GM18505 (cell line): ENCODE measurements at regions not wholly inside any gene's neighbourhood (a gene's known extent, or its start where the extent isn't known, plus 50 kb on each side); places are given as distances from the start of the nearest gene placed in this dataset.

ENCODE experiments used
- ATAC-seq: cut with Tn5 transposase; IDR thresholded peaks from one replicate; pipeline ENCODE4 v1.9.1; 2021; ENCODE audit not compliant: unreplicated experiment
- POLR2A ChIP-seq: IDR thresholded peaks from 4 replicates; pipeline ENCODE4 v1.6.1; 2011; ENCODE audit warnings: borderline replicate concordance; ENCODE audit not compliant: insufficient read depth, insufficient read length; ENCODE audit errors: extremely low read depth

- TF ChIP-seq POLR2A: no peak
- ATAC-seq: no peak
Observed at GRCh38 chr17:77660524-77660923, 298.0 kb upstream of the TNRC6C start.

GRCh38 chr17:77662833-77663232, 295.7 kb upstream of the TNRC6C start:
- TF ChIP-seq POLR2A: no peak
- ATAC-seq: no peak

- TF ChIP-seq POLR2A: no peak
- ATAC-seq: no peak
Observed at GRCh38 chr17:77664097-77664729, 294.3 kb upstream of the TNRC6C start.

GRCh38 chr17:77665833-77666232, 292.7 kb upstream of the TNRC6C start:
- ATAC-seq: no peak
- TF ChIP-seq POLR2A: no peak

GRCh38 chr17:77666462-77666861, 292.0 kb upstream of the TNRC6C start:
- no peak for TF ChIP-seq POLR2A
- ATAC-seq: no peak

GRCh38 chr17:77666881-77667395, 291.6 kb upstream of the TNRC6C start:
- no peak for ATAC-seq
- no peak for TF ChIP-seq POLR2A

GRCh38 chr17:77667478-77667877, 291.0 kb upstream of the TNRC6C start:
- no peak for ATAC-seq
- TF ChIP-seq POLR2A: no peak

- TF ChIP-seq POLR2A: no peak
- ATAC-seq: no peak
Observed at GRCh38 chr17:77668518-77668917, 290.0 kb upstream of the TNRC6C start.

- no peak for ATAC-seq
Observed at GRCh38 chr17:77670173-77670572, 288.3 kb upstream of the TNRC6C start.

GRCh38 chr17:77674358-77674757, 284.1 kb upstream of the TNRC6C start:
- TF ChIP-seq POLR2A: no peak
- no peak for ATAC-seq

More at GRCh38 chr17:77670173-77670572, 288.3 kb upstream of the TNRC6C start:
- TF ChIP-seq POLR2A: no peak

- no peak for TF ChIP-seq POLR2A
- ATAC-seq: no peak
Observed at GRCh38 chr17:77675411-77675810, 283.1 kb upstream of the TNRC6C start.

- no peak for ATAC-seq
- TF ChIP-seq POLR2A: no peak
Observed at GRCh38 chr17:77675816-77676215, 282.7 kb upstream of the TNRC6C start.

GRCh38 chr17:77676237-77676661, 282.3 kb upstream of the TNRC6C start:
- ATAC-seq: no peak
- TF ChIP-seq POLR2A: no peak

- ATAC-seq: no peak
Observed at GRCh38 chr17:77677211-77677610, 281.3 kb upstream of the TNRC6C start.

More at GRCh38 chr17:77677211-77677610, 281.3 kb upstream of the TNRC6C start:
- TF ChIP-seq POLR2A: no peak
